ENCODE measurements at regions not wholly inside any gene's neighbourhood (a gene's known extent, or its start where the extent isn't known, plus 50 kb on each side); places are given as distances from the start of the nearest gene placed in this dataset.

DNA sequence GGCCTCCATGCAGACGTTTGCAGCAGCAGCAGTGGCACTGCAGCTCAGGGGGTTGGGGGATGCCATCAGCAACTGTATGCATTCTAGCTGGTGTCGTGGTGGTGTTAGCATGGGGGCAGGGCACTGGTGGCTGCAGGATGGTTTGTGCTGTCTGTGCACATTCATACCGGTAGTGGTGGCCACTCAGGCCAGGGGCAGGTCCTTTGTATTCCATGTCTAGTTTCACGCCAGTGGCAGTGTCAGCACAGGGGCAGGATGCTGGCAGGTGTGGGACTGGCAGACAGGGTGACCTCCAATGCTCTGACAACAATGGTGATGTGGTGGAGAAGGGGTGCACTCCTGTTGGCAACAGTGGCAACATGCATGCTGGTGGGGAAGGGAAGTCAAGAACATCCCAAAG lies 194.2 kb upstream of the LRRC7 start:
- no peak for TF ChIP-seq POLR2AphosphoS5 (IDR thresholded peaks at IDR 0.05)
- TF ChIP-seq, protein P1, sequence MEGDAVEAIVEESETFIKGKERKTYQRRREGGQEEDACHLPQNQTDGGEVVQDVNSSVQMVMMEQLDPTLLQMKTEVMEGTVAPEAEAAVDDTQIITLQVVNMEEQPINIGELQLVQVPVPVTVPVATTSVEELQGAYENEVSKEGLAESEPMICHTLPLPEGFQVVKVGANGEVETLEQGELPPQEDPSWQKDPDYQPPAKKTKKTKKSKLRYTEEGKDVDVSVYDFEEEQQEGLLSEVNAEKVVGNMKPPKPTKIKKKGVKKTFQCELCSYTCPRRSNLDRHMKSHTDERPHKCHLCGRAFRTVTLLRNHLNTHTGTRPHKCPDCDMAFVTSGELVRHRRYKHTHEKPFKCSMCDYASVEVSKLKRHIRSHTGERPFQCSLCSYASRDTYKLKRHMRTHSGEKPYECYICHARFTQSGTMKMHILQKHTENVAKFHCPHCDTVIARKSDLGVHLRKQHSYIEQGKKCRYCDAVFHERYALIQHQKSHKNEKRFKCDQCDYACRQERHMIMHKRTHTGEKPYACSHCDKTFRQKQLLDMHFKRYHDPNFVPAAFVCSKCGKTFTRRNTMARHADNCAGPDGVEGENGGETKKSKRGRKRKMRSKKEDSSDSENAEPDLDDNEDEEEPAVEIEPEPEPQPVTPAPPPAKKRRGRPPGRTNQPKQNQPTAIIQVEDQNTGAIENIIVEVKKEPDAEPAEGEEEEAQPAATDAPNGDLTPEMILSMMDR (IDR thresholded peaks at IDR 0.05) = no peak

Measured in sigmoid colon (tissue), 4 donors.